NB4 (cell line): ENCODE measurements at regions not wholly inside any gene's neighbourhood (a gene's known extent, or its start where the extent isn't known, plus 50 kb on each side); places are given as distances from the start of the nearest gene placed in this dataset.

Source experiments
- DNase-seq: peaks from one replicate; pipeline ENCODE4 v3.0.0; 2010; ENCODE audit warnings: low read depth
- H3K4me3 ChIP-seq: one replicate; pipeline ENCODE4 v1.5.1; 2011; ENCODE audit warnings: mild to moderate bottlenecking, low read depth, low read length, moderate library complexity
- MYC ChIP-seq: IDR thresholded peaks from 2 replicates; pipeline ENCODE4 v1.6.1; 2011; ENCODE audit warnings: low read depth, low read length
- POLR2A ChIP-seq: IDR thresholded peaks from 2 replicates; pipeline ENCODE4 v1.6.1; 2011; ENCODE audit warnings: mild to moderate bottlenecking; ENCODE audit not compliant: insufficient read length; ENCODE audit errors: extremely low read depth
- TF ChIP-seq, protein P1 (sequence below): IDR thresholded peaks from 2 replicates; pipeline ENCODE4 v1.6.1; 2011; ENCODE audit warnings: low read depth, low read length
- TF ChIP-seq, protein P2 (sequence below): IDR thresholded peaks from one replicate; pipeline ENCODE4 v1.5.1; 2012; ENCODE audit warnings: low read depth, low read length

DNA sequence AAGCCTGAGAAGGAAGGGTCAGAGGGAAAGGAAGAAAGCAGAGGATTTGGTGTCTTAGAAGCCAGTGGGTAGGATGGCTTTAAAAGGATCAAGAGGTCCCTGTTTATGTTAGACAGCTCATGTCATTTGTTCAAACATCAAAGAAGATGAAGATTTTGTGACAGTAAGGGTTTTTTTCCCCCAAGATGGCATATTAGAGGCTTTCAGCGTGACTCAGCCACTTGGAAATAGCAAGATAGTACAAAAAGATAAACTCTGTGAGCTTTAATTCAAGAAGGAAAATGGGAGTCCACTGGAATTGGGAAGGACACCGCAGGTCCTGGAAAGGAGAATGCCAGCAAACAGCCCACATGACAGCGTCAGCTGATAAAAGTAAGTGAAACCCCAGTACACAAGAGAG, 467.1 kb upstream of the THBS1 start:
- no peak overlapping the region for H3K4me3 ChIP-seq
- TF ChIP-seq MYC = no peak
- TF ChIP-seq, protein P1, sequence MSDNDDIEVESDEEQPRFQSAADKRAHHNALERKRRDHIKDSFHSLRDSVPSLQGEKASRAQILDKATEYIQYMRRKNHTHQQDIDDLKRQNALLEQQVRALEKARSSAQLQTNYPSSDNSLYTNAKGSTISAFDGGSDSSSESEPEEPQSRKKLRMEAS = no peak
- TF ChIP-seq, protein P2, sequence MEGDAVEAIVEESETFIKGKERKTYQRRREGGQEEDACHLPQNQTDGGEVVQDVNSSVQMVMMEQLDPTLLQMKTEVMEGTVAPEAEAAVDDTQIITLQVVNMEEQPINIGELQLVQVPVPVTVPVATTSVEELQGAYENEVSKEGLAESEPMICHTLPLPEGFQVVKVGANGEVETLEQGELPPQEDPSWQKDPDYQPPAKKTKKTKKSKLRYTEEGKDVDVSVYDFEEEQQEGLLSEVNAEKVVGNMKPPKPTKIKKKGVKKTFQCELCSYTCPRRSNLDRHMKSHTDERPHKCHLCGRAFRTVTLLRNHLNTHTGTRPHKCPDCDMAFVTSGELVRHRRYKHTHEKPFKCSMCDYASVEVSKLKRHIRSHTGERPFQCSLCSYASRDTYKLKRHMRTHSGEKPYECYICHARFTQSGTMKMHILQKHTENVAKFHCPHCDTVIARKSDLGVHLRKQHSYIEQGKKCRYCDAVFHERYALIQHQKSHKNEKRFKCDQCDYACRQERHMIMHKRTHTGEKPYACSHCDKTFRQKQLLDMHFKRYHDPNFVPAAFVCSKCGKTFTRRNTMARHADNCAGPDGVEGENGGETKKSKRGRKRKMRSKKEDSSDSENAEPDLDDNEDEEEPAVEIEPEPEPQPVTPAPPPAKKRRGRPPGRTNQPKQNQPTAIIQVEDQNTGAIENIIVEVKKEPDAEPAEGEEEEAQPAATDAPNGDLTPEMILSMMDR = no peak
- TF ChIP-seq POLR2A = no peak
- DNase-seq = no peak

DNA sequence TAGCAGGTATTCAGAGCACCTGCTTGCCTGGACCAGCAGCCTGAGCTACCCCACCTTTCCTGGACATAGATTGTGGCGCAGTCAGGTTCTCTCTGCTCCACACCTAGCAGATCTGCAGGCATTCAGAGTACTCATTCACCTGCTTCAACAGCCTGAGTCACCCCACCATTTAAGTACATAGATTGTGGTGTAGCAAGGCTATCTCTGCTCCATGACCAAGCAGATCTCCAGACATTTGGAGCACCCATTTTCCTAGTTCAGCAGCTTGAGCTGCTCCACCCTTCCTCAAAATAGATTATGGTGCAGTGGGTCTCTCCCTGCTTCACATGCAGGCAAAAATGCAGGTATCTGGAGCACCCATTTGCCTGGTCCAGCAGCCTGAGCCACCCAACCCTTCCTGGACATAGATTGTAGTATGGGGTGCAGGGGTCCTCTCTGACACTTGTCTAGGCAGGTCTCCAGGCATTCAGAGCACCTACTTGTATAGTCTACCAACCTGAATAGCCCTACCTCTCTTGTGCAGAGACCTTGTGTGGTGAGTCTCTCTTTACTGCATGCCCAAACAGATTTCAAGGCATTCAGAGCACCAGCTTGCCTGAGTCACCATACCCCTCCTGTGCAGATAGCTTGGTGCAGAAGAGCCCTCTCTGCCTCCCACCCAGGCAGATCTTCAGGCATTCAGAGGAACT, 466.0 kb upstream of the THBS1 start:
- no peak for TF ChIP-seq POLR2A
- TF ChIP-seq, protein P2 = no peak
- TF ChIP-seq, protein P1 = no peak
- no peak for TF ChIP-seq MYC
- DNase-seq = no peak
- H3K4me3 ChIP-seq = no peak overlapping the region

DNA sequence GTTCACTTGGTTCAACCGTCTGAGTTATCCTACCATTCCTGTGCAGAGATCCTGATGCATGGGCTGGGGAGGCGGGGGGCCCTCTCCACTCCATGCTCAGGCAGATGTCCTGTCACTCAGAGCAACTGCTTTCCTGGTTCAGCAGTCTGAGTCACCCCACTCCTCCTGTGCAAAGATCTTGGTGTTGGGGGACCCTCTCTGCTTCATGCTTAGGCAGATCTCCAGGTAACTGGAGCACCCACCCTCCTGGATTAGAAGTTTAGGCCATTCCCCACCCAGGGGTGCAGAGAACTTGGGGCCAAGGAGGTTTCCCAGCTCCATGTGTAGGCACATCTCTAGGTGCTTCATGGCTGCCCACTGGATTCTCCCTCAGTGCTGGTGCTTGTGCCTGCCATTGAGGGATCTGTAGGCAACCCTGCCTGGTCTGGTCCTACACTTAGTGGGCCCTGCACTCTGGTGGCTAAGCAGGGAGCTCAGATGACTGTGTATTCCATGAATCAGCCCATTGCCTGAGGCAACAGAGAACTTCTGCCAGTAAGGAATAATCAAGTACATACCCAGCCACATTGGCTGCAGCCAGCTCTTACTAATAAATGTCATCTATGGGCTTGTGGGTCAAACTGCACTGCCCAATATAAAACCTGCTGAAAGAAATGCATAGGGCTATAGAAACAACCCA, 465.4 kb upstream of the THBS1 start:
- TF ChIP-seq MYC = no peak
- TF ChIP-seq POLR2A = no peak
- TF ChIP-seq, protein P2 = no peak
- TF ChIP-seq, protein P1 = no peak
- DNase-seq = no peak
- H3K4me3 ChIP-seq = no peak overlapping the region

DNA sequence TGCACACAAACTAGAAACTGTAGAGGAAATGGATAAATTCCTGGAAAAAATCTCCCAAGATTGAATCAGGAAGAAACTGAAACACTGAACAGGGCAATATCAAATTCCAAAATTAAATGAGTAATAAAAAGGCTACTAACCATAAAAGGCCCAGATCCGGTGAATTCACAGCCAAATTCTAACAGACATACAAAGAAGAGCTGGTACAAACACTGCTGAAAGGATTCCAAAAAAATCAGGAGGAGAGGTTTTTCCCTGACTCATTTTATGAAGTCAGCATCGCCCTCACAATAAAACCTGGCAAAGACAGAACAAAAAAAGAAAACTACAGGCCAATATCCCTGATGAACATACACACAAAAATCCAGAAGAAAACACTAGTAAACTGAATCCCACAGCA, 462.4 kb upstream of the THBS1 start:
- TF ChIP-seq, protein P2 = no peak
- TF ChIP-seq MYC = no peak
- no peak for TF ChIP-seq POLR2A
- TF ChIP-seq, protein P1 = no peak
- no peak overlapping the region for H3K4me3 ChIP-seq
- no peak for DNase-seq

DNA sequence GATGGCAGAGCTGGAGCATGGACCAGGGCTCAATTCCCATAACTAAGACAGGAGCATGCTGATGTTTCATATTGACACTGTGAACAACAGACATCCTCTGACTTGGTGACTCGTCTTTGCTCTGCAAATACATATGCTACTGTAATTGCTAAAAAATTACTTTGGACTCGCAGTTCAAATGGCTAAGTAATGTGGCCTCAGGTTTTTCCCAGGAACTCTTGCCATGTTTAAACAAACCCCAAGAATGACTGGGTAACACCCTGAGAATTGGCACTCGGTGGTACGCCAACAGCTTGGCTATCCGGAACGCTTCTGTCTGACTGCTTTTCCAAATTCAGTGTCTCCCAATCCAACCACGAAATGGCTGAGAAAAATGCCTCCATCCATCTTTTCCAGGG, 456.7 kb upstream of the THBS1 start:
- no peak for TF ChIP-seq POLR2A
- TF ChIP-seq, protein P1 = no peak
- no peak for TF ChIP-seq MYC
- TF ChIP-seq, protein P2 = no peak
- no peak for DNase-seq
- no peak overlapping the region for H3K4me3 ChIP-seq
